Cerebellar cortex (tissue), 1 donor: ENCODE measurements at regions not wholly inside any gene's neighbourhood (a gene's known extent, or its start where the extent isn't known, plus 50 kb on each side); places are given as distances from the start of the nearest gene placed in this dataset.

ENCODE experiments used
- DNase-seq: peaks from one replicate; pipeline ENCODE4 v3.0.0-alpha.2; 2015; ENCODE audit warnings: low spot score

GRCh38 chr7:17608114-17608833 lies 309.8 kb downstream of the AHR start:
- DNase-seq = no peak

- no peak for DNase-seq
Measured at GRCh38 chr7:17611611-17612010, 313.2 kb downstream of the AHR start.

- DNase-seq = no peak
Measured at GRCh38 chr7:17613338-17614041, 315.0 kb downstream of the AHR start.

GRCh38 chr7:17617380-17617779 lies 318.9 kb downstream of the AHR start:
- DNase-seq = no peak

- no peak for DNase-seq
Measured at GRCh38 chr7:17617857-17618651, 319.6 kb downstream of the AHR start.

- DNase-seq = no peak
Measured at GRCh38 chr7:17618652-17618974, 320.2 kb downstream of the AHR start.

- DNase-seq = no peak
Measured at GRCh38 chr7:17619196-17619818, 320.9 kb downstream of the AHR start.

- DNase-seq = no peak
Measured at GRCh38 chr7:17620566-17620965, 319.7 kb downstream of the SNX13 start.

- no peak for DNase-seq
Measured at GRCh38 chr7:17622451-17622850, 317.8 kb downstream of the SNX13 start.

GRCh38 chr7:17623546-17624185 lies 316.6 kb downstream of the SNX13 start:
- DNase-seq = no peak

- no peak for DNase-seq
Measured at GRCh38 chr7:17624379-17624778, 315.9 kb downstream of the SNX13 start.

GRCh38 chr7:17625043-17625442 lies 315.3 kb downstream of the SNX13 start:
- DNase-seq = no peak

GRCh38 chr7:17626235-17626634 lies 314.1 kb downstream of the SNX13 start:
- DNase-seq = no peak

GRCh38 chr7:17631061-17631460 lies 309.2 kb downstream of the SNX13 start:
- DNase-seq = no peak

- no peak for DNase-seq
Measured at GRCh38 chr7:17632384-17632783, 307.9 kb downstream of the SNX13 start.

- DNase-seq = no peak
Measured at GRCh38 chr7:17633067-17633466, 307.2 kb downstream of the SNX13 start.

GRCh38 chr7:17638727-17639126 lies 301.6 kb downstream of the SNX13 start:
- no peak for DNase-seq

GRCh38 chr7:17640730-17641377 lies 299.4 kb downstream of the SNX13 start:
- peak; percentile 14 for DNase-seq

- DNase-seq = no peak
Measured at GRCh38 chr7:17645500-17645899, 294.8 kb downstream of the SNX13 start.

GRCh38 chr7:17646253-17646956 lies 293.9 kb downstream of the SNX13 start:
- no peak for DNase-seq

- DNase-seq = no peak
Measured at GRCh38 chr7:17651341-17651740, 289.0 kb downstream of the SNX13 start.
